Panc1 (cell line): ENCODE measurements at regions not wholly inside any gene's neighbourhood (a gene's known extent, or its start where the extent isn't known, plus 50 kb on each side); places are given as distances from the start of the nearest gene placed in this dataset.

Experiments
- CTCF ChIP-seq: fragments of 450-650 bp; IDR thresholded peaks from 2 replicates; pipeline ENCODE4 v1.5.1; 2017; ENCODE audit warnings: mild to moderate bottlenecking
- SIN3A ChIP-seq: IDR thresholded peaks from 2 replicates; pipeline ENCODE4 v1.6.1; 2012; ENCODE audit warnings: low read depth, mild to moderate bottlenecking, low read length, moderate library complexity, borderline replicate concordance; ENCODE audit not compliant: insufficient read depth

- TF ChIP-seq CTCF (no peak), SIN3A (no peak)
These were observed 61.7 kb upstream of the SHLD1 start for GRCh38 chr20:5688431-5688972.
